GM23338 (cell line): ENCODE measurements at regions not wholly inside any gene's neighbourhood (a gene's known extent, or its start where the extent isn't known, plus 50 kb on each side); places are given as distances from the start of the nearest gene placed in this dataset.

Experiments
- ATAC-seq: fragments of 200-7000 bp; cut with Tn5 transposase; 3 replicates; pipeline ENCODE4 v1.9.1; 2020
- DNase-seq: peaks from one replicate; pipeline ENCODE4 v3.0.0-alpha.2; 2015; ENCODE audit warnings: low spot score
- H2AFZ ChIP-seq: fragments of 200-600 bp; sonication (generic); 2 replicates; pipeline ENCODE4 v1.8.0; 2016; ENCODE audit warnings: antibody characterized with exemption, mild to moderate bottlenecking, moderate library complexity
- H3F3A ChIP-seq: fragments of 200-600 bp; sonication (generic); replicated peaks from 2 replicates; pipeline ENCODE4 v1.8.0; 2017; ENCODE audit warnings: antibody characterized with exemption, mixed run types, low read depth
- H3K27ac ChIP-seq: fragments of 200-600 bp; sonication (generic); 2 replicates; pipeline ENCODE4 v1.6.1; 2016; ENCODE audit warnings: low read depth
- H3K27me3 ChIP-seq: fragments of 200-600 bp; sonication (generic); 2 replicates; pipeline ENCODE4 v1.8.0; 2016; ENCODE audit warnings: mild to moderate bottlenecking, mixed run types, moderate library complexity; ENCODE audit not compliant: insufficient read depth
- H3K36me3 ChIP-seq: fragments of 200-600 bp; sonication (generic); 2 replicates; pipeline ENCODE4 v1.8.0; 2016; ENCODE audit warnings: mild to moderate bottlenecking; ENCODE audit not compliant: insufficient read depth
- H3K4me1 ChIP-seq: fragments of 200-600 bp; sonication (generic); 2 replicates; pipeline ENCODE4 v1.8.0; 2016; ENCODE audit warnings: mild to moderate bottlenecking, moderate library complexity; ENCODE audit not compliant: insufficient read depth
- H3K4me2 ChIP-seq: fragments of 200-600 bp; sonication (generic); 2 replicates; pipeline ENCODE4 v1.7.1; 2017; ENCODE audit warnings: mixed run types
- H3K4me3 ChIP-seq: fragments of 200-600 bp; sonication (generic); 2 replicates; pipeline ENCODE4 v1.6.1; 2016; ENCODE audit warnings: mixed run types
- H3K79me2 ChIP-seq: fragments of 200-600 bp; sonication (generic); replicated peaks from 2 replicates; pipeline ENCODE4 v1.8.0; 2017; ENCODE audit warnings: mild to moderate bottlenecking; ENCODE audit not compliant: insufficient read depth
- H3K9me2 ChIP-seq: fragments of 200-600 bp; sonication (generic); 2 replicates; pipeline ENCODE4 v1.8.0; 2017; ENCODE audit not compliant: insufficient read depth
- H4K20me1 ChIP-seq: fragments of 200-600 bp; sonication (generic); replicated peaks from 2 replicates; pipeline ENCODE4 v1.8.0; 2017; ENCODE audit warnings: mild to moderate bottlenecking; ENCODE audit not compliant: insufficient read depth
- H3K27ac Mint-ChIP-seq: 2 replicates; pipeline ENCODE4 v1.8.0; 2020; ENCODE audit warnings: inconsistent platforms, mild to moderate bottlenecking, moderate library complexity, mixed read lengths
- H3K27me3 Mint-ChIP-seq: 3 replicates; pipeline ENCODE4 v1.8.0; 2022; ENCODE audit warnings: low read depth, mild to moderate bottlenecking, moderate library complexity, mixed read lengths, inconsistent platforms; ENCODE audit not compliant: insufficient read depth, poor library complexity
- H3K36me3 Mint-ChIP-seq: 3 replicates; pipeline ENCODE4 v1.8.0; 2021; ENCODE audit warnings: low read depth, mild to moderate bottlenecking, inconsistent platforms, moderate library complexity, mixed read lengths
- H3K4me1 Mint-ChIP-seq: 3 replicates; pipeline ENCODE4 v1.8.0; 2020; ENCODE audit warnings: mild to moderate bottlenecking, inconsistent platforms, mixed read lengths
- H3K4me3 Mint-ChIP-seq: 3 replicates; pipeline ENCODE4 v1.8.0; 2021; ENCODE audit warnings: moderate library complexity, mild to moderate bottlenecking, inconsistent platforms, mixed read lengths
- H3K9me3 Mint-ChIP-seq: 3 replicates; pipeline ENCODE4 v1.8.0; 2020; ENCODE audit warnings: moderate library complexity, mild to moderate bottlenecking, inconsistent platforms, mixed read lengths
- CREB1 ChIP-seq: fragments of 250-450 bp; sonication (Bioruptor Pico); IDR thresholded peaks from 2 replicates; pipeline ENCODE4 v1.5.0; 2020; ENCODE audit warnings: low read depth, mild to moderate bottlenecking, moderate library complexity
- EZH2 ChIP-seq: fragments of 200-600 bp; sonication (generic); IDR thresholded peaks from one replicate; pipeline ENCODE4 v1.8.0; 2017; ENCODE audit warnings: antibody characterized with exemption, mild to moderate bottlenecking, low read depth; ENCODE audit not compliant: unreplicated experiment
- EZH2phosphoT487 ChIP-seq: fragments of 200-600 bp; sonication (generic); IDR thresholded peaks from one replicate; pipeline ENCODE4 v1.8.1; 2018; ENCODE audit warnings: antibody characterized with exemption; ENCODE audit not compliant: unreplicated experiment
- JUNB ChIP-seq: IDR thresholded peaks from one replicate; pipeline ENCODE4 v1.6.1; 2016; ENCODE audit warnings: antibody characterized with exemption; ENCODE audit not compliant: unreplicated experiment
- NANOG ChIP-seq: IDR thresholded peaks from 2 replicates; pipeline ENCODE4 v1.6.1; 2016; ENCODE audit warnings: antibody characterized with exemption, borderline replicate concordance
- POLR2AphosphoS5 ChIP-seq: IDR thresholded peaks from 2 replicates; pipeline ENCODE4 v1.6.1; 2016; ENCODE audit warnings: antibody characterized with exemption, low read depth
- STAT1 ChIP-seq: IDR thresholded peaks from one replicate; pipeline ENCODE4 v1.6.1; 2016; ENCODE audit warnings: antibody characterized with exemption; ENCODE audit not compliant: unreplicated experiment
- ZNF114 ChIP-seq: fragments of 250-450 bp; sonication (Bioruptor Pico); IDR thresholded peaks from 2 replicates; pipeline ENCODE4 v1.5.0; 2020; ENCODE audit warnings: mild to moderate bottlenecking, moderate library complexity
- ZNF331 ChIP-seq: fragments of 250-450 bp; sonication (Bioruptor Pico); IDR thresholded peaks from 2 replicates; pipeline ENCODE4 v1.5.0; 2020; ENCODE audit warnings: low read depth, mild to moderate bottlenecking, moderate library complexity
- TF ChIP-seq, protein P1 (sequence below): IDR thresholded peaks from one replicate; pipeline ENCODE4 v1.6.1; 2018; ENCODE audit warnings: antibody characterized with exemption; ENCODE audit not compliant: unreplicated experiment
- TF ChIP-seq, protein P2 (sequence below): IDR thresholded peaks from 2 replicates; pipeline ENCODE4 v1.6.1; 2016; ENCODE audit warnings: antibody characterized with exemption
- TF ChIP-seq, protein P3 (sequence below), 2 experiments: fragments of 200-600 bp in 1 of 2; sonication (generic) in 1 of 2; conservative IDR thresholded peaks; 2 replicates each; pipeline versions ENCODE4 v1.5.1 to v1.6.1; 2016 to 2017; ENCODE audit warnings: antibody characterized with exemption in 2 of 2, low read depth in 2 of 2, mild to moderate bottlenecking in 2 of 2, moderate library complexity in 1 of 2

DNA sequence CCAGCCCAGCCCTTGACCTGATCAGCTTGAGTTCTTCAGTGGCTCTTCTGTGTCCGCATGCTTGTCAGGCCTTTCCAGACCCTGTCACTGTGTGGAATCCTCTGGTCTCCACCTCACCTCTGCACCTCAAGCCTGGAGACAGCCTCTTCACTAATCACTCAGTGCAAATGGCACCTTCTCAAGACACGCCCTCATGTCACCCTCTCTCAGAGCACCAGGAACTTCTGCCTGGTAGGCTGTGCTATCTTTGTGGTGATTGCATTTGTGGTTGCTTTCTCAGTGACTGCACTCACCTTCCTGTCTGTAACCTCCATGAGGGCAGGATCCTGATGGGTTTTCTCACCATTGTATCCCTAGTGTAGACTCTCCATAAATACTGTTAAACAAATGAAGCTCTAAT, 435.2 kb upstream of the CDH4 start (continued):
- TF ChIP-seq POLR2AphosphoS5 (no peak), EZH2 (no peak), JUNB (no peak), EZH2phosphoT487 (no peak), NANOG (no peak), ZNF331 (CRISPR knock-in tag) (no peak), CREB1 (no peak), STAT1 (no peak)
- TF ChIP-seq, protein P1, sequence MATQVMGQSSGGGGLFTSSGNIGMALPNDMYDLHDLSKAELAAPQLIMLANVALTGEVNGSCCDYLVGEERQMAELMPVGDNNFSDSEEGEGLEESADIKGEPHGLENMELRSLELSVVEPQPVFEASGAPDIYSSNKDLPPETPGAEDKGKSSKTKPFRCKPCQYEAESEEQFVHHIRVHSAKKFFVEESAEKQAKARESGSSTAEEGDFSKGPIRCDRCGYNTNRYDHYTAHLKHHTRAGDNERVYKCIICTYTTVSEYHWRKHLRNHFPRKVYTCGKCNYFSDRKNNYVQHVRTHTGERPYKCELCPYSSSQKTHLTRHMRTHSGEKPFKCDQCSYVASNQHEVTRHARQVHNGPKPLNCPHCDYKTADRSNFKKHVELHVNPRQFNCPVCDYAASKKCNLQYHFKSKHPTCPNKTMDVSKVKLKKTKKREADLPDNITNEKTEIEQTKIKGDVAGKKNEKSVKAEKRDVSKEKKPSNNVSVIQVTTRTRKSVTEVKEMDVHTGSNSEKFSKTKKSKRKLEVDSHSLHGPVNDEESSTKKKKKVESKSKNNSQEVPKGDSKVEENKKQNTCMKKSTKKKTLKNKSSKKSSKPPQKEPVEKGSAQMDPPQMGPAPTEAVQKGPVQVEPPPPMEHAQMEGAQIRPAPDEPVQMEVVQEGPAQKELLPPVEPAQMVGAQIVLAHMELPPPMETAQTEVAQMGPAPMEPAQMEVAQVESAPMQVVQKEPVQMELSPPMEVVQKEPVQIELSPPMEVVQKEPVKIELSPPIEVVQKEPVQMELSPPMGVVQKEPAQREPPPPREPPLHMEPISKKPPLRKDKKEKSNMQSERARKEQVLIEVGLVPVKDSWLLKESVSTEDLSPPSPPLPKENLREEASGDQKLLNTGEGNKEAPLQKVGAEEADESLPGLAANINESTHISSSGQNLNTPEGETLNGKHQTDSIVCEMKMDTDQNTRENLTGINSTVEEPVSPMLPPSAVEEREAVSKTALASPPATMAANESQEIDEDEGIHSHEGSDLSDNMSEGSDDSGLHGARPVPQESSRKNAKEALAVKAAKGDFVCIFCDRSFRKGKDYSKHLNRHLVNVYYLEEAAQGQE: no peak
- TF ChIP-seq, protein P2, sequence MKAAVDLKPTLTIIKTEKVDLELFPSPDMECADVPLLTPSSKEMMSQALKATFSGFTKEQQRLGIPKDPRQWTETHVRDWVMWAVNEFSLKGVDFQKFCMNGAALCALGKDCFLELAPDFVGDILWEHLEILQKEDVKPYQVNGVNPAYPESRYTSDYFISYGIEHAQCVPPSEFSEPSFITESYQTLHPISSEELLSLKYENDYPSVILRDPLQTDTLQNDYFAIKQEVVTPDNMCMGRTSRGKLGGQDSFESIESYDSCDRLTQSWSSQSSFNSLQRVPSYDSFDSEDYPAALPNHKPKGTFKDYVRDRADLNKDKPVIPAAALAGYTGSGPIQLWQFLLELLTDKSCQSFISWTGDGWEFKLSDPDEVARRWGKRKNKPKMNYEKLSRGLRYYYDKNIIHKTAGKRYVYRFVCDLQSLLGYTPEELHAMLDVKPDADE: no peak

DNA sequence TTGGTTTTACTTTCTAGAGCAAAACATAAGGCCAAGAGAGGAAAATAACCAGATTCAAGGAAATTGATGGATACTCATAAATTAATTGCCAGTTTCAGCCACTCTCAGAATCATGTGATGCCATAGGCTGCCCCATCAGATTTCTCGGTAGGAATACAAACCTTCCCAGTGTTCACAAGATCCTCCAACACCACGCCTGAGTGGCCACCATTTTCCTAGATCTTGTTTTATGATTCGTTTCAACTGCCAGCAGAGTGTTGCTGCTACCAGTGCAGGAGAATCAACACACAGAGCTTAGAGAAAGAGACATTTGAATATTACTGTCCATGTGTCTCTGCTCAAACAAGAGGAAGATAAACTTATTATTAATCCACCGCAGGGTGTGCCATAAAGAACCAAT, 434.2 kb upstream of the CDH4 start:
- H3K27me3 Mint-ChIP-seq: peaks cover 5% of the 10 kb centered on the region
- H3K36me3 Mint-ChIP-seq: no peaks in the 10 kb centered on the region; the same call in 2 of the 3 replicates
- Histone ChIP-seq H2AFZ (no peak overlapping the region), H3K79me2 (no peaks in the 10 kb centered on the region), H3K4me3 (no peak overlapping the region), H4K20me1 (no peaks in the 10 kb centered on the region), H3K4me1 (no peaks in the 10 kb centered on the region), H3K27me3 (no peaks in the 10 kb centered on the region), H3K36me3 (no peaks in the 10 kb centered on the region; the same call in 1 of the 2 replicates), H3F3A (no peaks in the 10 kb centered on the region), H3K4me2 (no peak overlapping the region), H3K9me2 (no peaks in the 10 kb centered on the region), H3K27ac (no peak overlapping the region)
- H3K4me3 Mint-ChIP-seq: no peak overlapping the region
- no peak overlapping the region for H3K27ac Mint-ChIP-seq
- peaks cover 2% of the 10 kb centered on the region; the same call in 2 of the 3 replicates for H3K9me3 Mint-ChIP-seq
- ATAC-seq: no peak
- no peaks in the 10 kb centered on the region for H3K4me1 Mint-ChIP-seq
- no peak for DNase-seq
- TF ChIP-seq STAT1: no peak
- TF ChIP-seq ZNF331 (CRISPR knock-in tag): no peak
- TF ChIP-seq POLR2AphosphoS5: no peak
- no peak for TF ChIP-seq CREB1
- TF ChIP-seq, protein P2: no peak
- TF ChIP-seq, protein P1: no peak
- no peak for TF ChIP-seq ZNF114
- no peak for TF ChIP-seq JUNB
- TF ChIP-seq, protein P3, sequence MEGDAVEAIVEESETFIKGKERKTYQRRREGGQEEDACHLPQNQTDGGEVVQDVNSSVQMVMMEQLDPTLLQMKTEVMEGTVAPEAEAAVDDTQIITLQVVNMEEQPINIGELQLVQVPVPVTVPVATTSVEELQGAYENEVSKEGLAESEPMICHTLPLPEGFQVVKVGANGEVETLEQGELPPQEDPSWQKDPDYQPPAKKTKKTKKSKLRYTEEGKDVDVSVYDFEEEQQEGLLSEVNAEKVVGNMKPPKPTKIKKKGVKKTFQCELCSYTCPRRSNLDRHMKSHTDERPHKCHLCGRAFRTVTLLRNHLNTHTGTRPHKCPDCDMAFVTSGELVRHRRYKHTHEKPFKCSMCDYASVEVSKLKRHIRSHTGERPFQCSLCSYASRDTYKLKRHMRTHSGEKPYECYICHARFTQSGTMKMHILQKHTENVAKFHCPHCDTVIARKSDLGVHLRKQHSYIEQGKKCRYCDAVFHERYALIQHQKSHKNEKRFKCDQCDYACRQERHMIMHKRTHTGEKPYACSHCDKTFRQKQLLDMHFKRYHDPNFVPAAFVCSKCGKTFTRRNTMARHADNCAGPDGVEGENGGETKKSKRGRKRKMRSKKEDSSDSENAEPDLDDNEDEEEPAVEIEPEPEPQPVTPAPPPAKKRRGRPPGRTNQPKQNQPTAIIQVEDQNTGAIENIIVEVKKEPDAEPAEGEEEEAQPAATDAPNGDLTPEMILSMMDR (conservative IDR thresholded peaks at IDR 0.05; ENCODE audit: low read depth in 2 of 2): no peak
- no peak for TF ChIP-seq NANOG
